Osteocyte (in vitro differentiated cells): ENCODE measurements at regions not wholly inside any gene's neighbourhood (a gene's known extent, or its start where the extent isn't known, plus 50 kb on each side); places are given as distances from the start of the nearest gene placed in this dataset.
"Not testable (repeated sequence)": the region's sequence is repeated elsewhere in the genome, so short reads cannot be mapped to it uniquely, and the experiment has no call there.

Experiments used
- DNase-seq: peaks from one replicate; pipeline ENCODE4 v3.0.0; 2021; ENCODE audit warnings: mixed read lengths; ENCODE audit not compliant: unreplicated experiment; ENCODE audit errors: extremely low spot score
- H3K27ac Mint-ChIP-seq: one replicate; pipeline ENCODE4 v1.8.0; 2021; ENCODE audit warnings: mild to moderate bottlenecking, mixed read lengths; ENCODE audit not compliant: unreplicated experiment
- H3K27me3 Mint-ChIP-seq: one replicate; pipeline ENCODE4 v1.8.0; 2021; ENCODE audit warnings: mixed read lengths; ENCODE audit not compliant: unreplicated experiment
- H3K36me3 Mint-ChIP-seq: one replicate; pipeline ENCODE4 v1.8.0; 2021; ENCODE audit warnings: mixed read lengths; ENCODE audit not compliant: unreplicated experiment
- H3K4me1 Mint-ChIP-seq: one replicate; pipeline ENCODE4 v1.8.0; 2021; ENCODE audit warnings: mixed read lengths; ENCODE audit not compliant: unreplicated experiment
- H3K4me3 Mint-ChIP-seq: one replicate; pipeline ENCODE4 v1.8.0; 2021; ENCODE audit warnings: mild to moderate bottlenecking, moderate library complexity, mixed read lengths; ENCODE audit not compliant: unreplicated experiment
- H3K9me3 Mint-ChIP-seq: one replicate; pipeline ENCODE4 v1.8.0; 2021; ENCODE audit warnings: mixed read lengths; ENCODE audit not compliant: unreplicated experiment
- CTCF ChIP-seq: fragments of 200-600 bp; sonication (generic); IDR thresholded peaks from 2 replicates; pipeline ENCODE4 v1.5.0; 2021; ENCODE audit warnings: antibody characterized with exemption, mild to moderate bottlenecking, moderate library complexity

- Mint-ChIP-seq H3K36me3 (no peaks in the 10 kb centered on the region), H3K9me3 (peaks cover 25% of the 10 kb centered on the region), H3K27ac (no peak overlapping the region), H3K27me3 (no peaks in the 10 kb centered on the region), H3K4me1 (no peaks in the 10 kb centered on the region), H3K4me3 (no peak overlapping the region)
- TF ChIP-seq CTCF: no peak
- no peak for DNase-seq
Observed at GRCh38 chr14:66017927-66018326, 468.2 kb upstream of the CCDC196 start.

GRCh38 chr14:66022526-66022925 lies 463.6 kb upstream of the CCDC196 start:
- no peak for DNase-seq
- H3K4me3 Mint-ChIP-seq: no peak overlapping the region
- no peaks in the 10 kb centered on the region for H3K36me3 Mint-ChIP-seq
- H3K4me1 Mint-ChIP-seq: no peaks in the 10 kb centered on the region
- H3K9me3 Mint-ChIP-seq: peaks cover 17% of the 10 kb centered on the region
- no peak overlapping the region for H3K27ac Mint-ChIP-seq
- no peaks in the 10 kb centered on the region for H3K27me3 Mint-ChIP-seq
- no peak for TF ChIP-seq CTCF

GRCh38 chr14:66025779-66026178 lies 460.4 kb upstream of the CCDC196 start:
- Mint-ChIP-seq H3K4me3 (no peak overlapping the region), H3K36me3 (no peaks in the 10 kb centered on the region), H3K27ac (no peak overlapping the region), H3K27me3 (no peaks in the 10 kb centered on the region), H3K4me1 (no peaks in the 10 kb centered on the region), H3K9me3 (peaks cover 23% of the 10 kb centered on the region)
- no peak for TF ChIP-seq CTCF
- no peak for DNase-seq

GRCh38 chr14:66031981-66032380 lies 454.2 kb upstream of the CCDC196 start:
- not testable (repeated sequence) for H3K4me1 Mint-ChIP-seq, H3K36me3 Mint-ChIP-seq, H3K4me3 Mint-ChIP-seq, H3K27ac Mint-ChIP-seq, DNase-seq, H3K27me3 Mint-ChIP-seq
- peaks cover 41% of the 10 kb centered on the region for H3K9me3 Mint-ChIP-seq

GRCh38 chr14:66032800-66033199 lies 453.4 kb upstream of the CCDC196 start:
- H3K9me3 Mint-ChIP-seq: peaks cover 41% of the 10 kb centered on the region
- no peak overlapping the region for H3K27ac Mint-ChIP-seq
- DNase-seq: no peak
- H3K27me3 Mint-ChIP-seq: no peaks in the 10 kb centered on the region
- H3K4me1 Mint-ChIP-seq: no peaks in the 10 kb centered on the region
- TF ChIP-seq CTCF: no peak
- H3K36me3 Mint-ChIP-seq: no peaks in the 10 kb centered on the region
- H3K4me3 Mint-ChIP-seq: no peak overlapping the region

GRCh38 chr14:66036547-66036946 lies 449.6 kb upstream of the CCDC196 start:
- H3K4me3 Mint-ChIP-seq: no peak overlapping the region
- TF ChIP-seq CTCF: no peak
- no peaks in the 10 kb centered on the region for H3K4me1 Mint-ChIP-seq
- DNase-seq: no peak
- peaks cover 28% of the 10 kb centered on the region for H3K9me3 Mint-ChIP-seq
- no peaks in the 10 kb centered on the region for H3K27me3 Mint-ChIP-seq
- no peaks in the 10 kb centered on the region for H3K36me3 Mint-ChIP-seq
- H3K27ac Mint-ChIP-seq: no peak overlapping the region
